D341Med (cell line): ENCODE measurements at regions not wholly inside any gene's neighbourhood (a gene's known extent, or its start where the extent isn't known, plus 50 kb on each side); places are given as distances from the start of the nearest gene placed in this dataset.
"Not testable (repeated sequence)": the region's sequence is repeated elsewhere in the genome, so short reads cannot be mapped to it uniquely, and the experiment has no call there.

ENCODE experiments used
- DNase-seq: peaks from one replicate; pipeline ENCODE4 v3.0.0; 2012; ENCODE audit warnings: low spot score

- no peak for DNase-seq
Measured at GRCh38 chr6:163765335-163765734, 350.8 kb downstream of the QKI start.

- DNase-seq, result no peak
Measured at GRCh38 chr6:163764565-163764964, 350.0 kb downstream of the QKI start.

GRCh38 chr6:163761481-163761880 lies 347.0 kb downstream of the QKI start:
- no peak for DNase-seq

GRCh38 chr6:163760860-163761259 lies 346.3 kb downstream of the QKI start:
- DNase-seq, result no peak

- DNase-seq, result no peak
Measured at GRCh38 chr6:163759542-163759941, 345.0 kb downstream of the QKI start.

GRCh38 chr6:163757520-163757919 lies 343.0 kb downstream of the QKI start:
- no peak for DNase-seq

GRCh38 chr6:163756079-163756478 lies 341.6 kb downstream of the QKI start:
- DNase-seq, result no peak

GRCh38 chr6:163754866-163755265 lies 340.3 kb downstream of the QKI start:
- DNase-seq, result no peak

GRCh38 chr6:163753430-163753829 lies 338.9 kb downstream of the QKI start:
- DNase-seq, result no peak

- no peak for DNase-seq
Measured at GRCh38 chr6:163752446-163752845, 337.9 kb downstream of the QKI start.

- DNase-seq, result no peak
Measured at GRCh38 chr6:163751032-163751525, 336.6 kb downstream of the QKI start.

- no peak for DNase-seq
Measured at GRCh38 chr6:163750431-163751031, 336.0 kb downstream of the QKI start.

- no peak for DNase-seq
Measured at GRCh38 chr6:163748886-163749285, 334.4 kb downstream of the QKI start.

GRCh38 chr6:163748036-163748435 lies 333.5 kb downstream of the QKI start:
- DNase-seq, result no peak

- DNase-seq, result not testable (repeated sequence)
Measured at GRCh38 chr6:163747058-163747457, 332.5 kb downstream of the QKI start.

GRCh38 chr6:163745536-163746400 lies 331.2 kb downstream of the QKI start:
- no peak for DNase-seq

GRCh38 chr6:163744256-163744925 lies 329.9 kb downstream of the QKI start:
- no peak for DNase-seq

GRCh38 chr6:163743796-163744195 lies 329.3 kb downstream of the QKI start:
- DNase-seq, result no peak

- no peak for DNase-seq
Measured at GRCh38 chr6:163741743-163742363, 327.3 kb downstream of the QKI start.

GRCh38 chr6:163741342-163741741 lies 326.8 kb downstream of the QKI start:
- no peak for DNase-seq

GRCh38 chr6:163739966-163740365 lies 325.4 kb downstream of the QKI start:
- DNase-seq, result no peak

- DNase-seq, result no peak
Measured at GRCh38 chr6:163739408-163739725, 324.8 kb downstream of the QKI start.
